GM12874 (cell line): ENCODE measurements at regions not wholly inside any gene's neighbourhood (a gene's known extent, or its start where the extent isn't known, plus 50 kb on each side); places are given as distances from the start of the nearest gene placed in this dataset.
A peak's percentile ranks its signal among the peaks of the same experiment; 100 is the strongest.

ENCODE experiments used
- CTCF ChIP-seq: IDR thresholded peaks from 2 replicates; pipeline ENCODE4 v1.5.1; 2011; ENCODE audit warnings: low read depth, mild to moderate bottlenecking, control low read depth, low read length, moderate library complexity; ENCODE audit not compliant: insufficient read depth

GRCh38 chr16:27632216-27632615 is 82.3 kb downstream of the KATNIP start:
- no peak for TF ChIP-seq CTCF

GRCh38 chr16:27633221-27633620 is 83.3 kb downstream of the KATNIP start:
- no peak for TF ChIP-seq CTCF

- TF ChIP-seq CTCF: no peak
These were observed 83.8 kb downstream of the KATNIP start for GRCh38 chr16:27633721-27634120.

- TF ChIP-seq CTCF: no peak
These were observed 84.8 kb downstream of the KATNIP start for GRCh38 chr16:27634779-27635178.

- TF ChIP-seq CTCF: no peak
These were observed 86.7 kb downstream of the KATNIP start for GRCh38 chr16:27636453-27637240.

GRCh38 chr16:27638833-27639560 is 89.1 kb downstream of the KATNIP start:
- TF ChIP-seq CTCF: no peak

- peak; percentile 73 for TF ChIP-seq CTCF
These were observed 89.8 kb downstream of the KATNIP start for GRCh38 chr16:27639561-27640276.
